ENCODE measurements at regions not wholly inside any gene's neighbourhood (a gene's known extent, or its start where the extent isn't known, plus 50 kb on each side); places are given as distances from the start of the nearest gene placed in this dataset.

DNA sequence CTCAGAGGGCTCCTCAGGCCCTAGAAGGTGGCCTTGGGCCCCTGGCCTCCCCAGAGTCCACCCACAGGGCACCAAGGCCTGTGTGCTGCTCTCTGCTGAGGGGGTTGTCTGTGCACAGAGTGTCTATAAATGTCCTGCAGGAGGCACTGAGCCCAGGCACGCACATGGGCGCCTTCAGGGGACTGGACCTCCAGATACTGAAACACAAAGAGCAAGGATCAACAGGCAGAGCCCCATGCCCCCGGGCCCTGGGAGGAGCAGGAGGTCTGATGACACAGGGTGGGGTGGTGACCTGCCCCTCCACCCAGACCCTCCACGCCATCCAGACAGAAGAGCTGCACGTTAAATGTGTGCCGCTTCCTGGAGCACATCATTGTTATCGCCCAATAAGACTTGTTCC is 64.6 kb upstream of the SIMC1 start (continued):
- TF ChIP-seq, protein P1, sequence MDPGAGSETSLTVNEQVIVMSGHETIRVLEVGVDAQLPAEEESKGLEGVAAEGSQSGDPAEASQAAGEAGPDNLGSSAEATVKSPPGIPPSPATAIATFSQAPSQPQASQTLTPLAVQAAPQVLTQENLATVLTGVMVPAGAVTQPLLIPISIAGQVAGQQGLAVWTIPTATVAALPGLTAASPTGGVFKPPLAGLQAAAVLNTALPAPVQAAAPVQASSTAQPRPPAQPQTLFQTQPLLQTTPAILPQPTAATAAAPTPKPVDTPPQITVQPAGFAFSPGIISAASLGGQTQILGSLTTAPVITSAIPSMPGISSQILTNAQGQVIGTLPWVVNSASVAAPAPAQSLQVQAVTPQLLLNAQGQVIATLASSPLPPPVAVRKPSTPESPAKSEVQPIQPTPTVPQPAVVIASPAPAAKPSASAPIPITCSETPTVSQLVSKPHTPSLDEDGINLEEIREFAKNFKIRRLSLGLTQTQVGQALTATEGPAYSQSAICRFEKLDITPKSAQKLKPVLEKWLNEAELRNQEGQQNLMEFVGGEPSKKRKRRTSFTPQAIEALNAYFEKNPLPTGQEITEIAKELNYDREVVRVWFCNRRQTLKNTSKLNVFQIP (CRISPR knock-in tag; IDR thresholded peaks at IDR 0.05; ENCODE audit: borderline replicate concordance, low read depth), result no peak

DNA sequence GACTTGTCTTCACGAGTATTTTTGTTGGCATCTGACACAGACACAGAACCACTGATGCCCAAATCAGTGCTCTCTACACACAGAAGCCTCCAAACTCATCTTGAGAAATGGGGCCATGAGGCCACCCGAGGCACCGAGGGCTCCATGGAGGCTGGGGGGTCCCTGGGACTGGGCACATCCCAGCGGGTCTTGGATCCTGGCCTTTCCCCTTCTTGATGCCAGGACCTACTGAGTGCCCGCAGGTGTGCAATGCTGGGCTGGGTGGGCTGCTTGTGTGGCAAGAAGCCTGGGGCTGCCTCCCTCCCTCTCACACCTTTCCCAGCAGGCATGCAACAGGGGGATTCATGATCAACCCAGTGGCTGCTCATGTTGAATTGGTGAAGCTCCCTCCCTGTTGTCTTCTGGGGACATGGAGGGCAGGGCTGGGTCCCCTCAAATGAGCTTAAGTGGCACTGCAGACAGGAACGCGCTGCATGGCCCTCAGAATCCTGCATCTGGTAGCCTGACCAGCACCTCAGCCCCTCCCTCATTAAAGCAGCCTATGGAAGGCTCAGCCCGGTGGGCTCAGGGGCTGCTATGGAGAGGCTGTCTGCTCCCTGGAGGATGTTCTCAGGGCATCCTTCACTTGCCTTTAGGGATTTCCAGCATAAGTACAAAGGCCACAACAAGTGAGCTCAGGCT is 63.7 kb upstream of the SIMC1 start:
- no peak for ATAC-seq
- TF ChIP-seq CREB5 (CRISPR knock-in tag; IDR thresholded peaks at IDR 0.05; ENCODE audit: low read depth), result no peak
- TF ChIP-seq GLIS3 (CRISPR knock-in tag; IDR thresholded peaks at IDR 0.05), result no peak
- TF ChIP-seq ZNF70 (CRISPR knock-in tag; IDR thresholded peaks at IDR 0.05), result no peak
- TF ChIP-seq ZFP30 (CRISPR knock-in tag; IDR thresholded peaks at IDR 0.05), result no peak
- TF ChIP-seq, protein P2, sequence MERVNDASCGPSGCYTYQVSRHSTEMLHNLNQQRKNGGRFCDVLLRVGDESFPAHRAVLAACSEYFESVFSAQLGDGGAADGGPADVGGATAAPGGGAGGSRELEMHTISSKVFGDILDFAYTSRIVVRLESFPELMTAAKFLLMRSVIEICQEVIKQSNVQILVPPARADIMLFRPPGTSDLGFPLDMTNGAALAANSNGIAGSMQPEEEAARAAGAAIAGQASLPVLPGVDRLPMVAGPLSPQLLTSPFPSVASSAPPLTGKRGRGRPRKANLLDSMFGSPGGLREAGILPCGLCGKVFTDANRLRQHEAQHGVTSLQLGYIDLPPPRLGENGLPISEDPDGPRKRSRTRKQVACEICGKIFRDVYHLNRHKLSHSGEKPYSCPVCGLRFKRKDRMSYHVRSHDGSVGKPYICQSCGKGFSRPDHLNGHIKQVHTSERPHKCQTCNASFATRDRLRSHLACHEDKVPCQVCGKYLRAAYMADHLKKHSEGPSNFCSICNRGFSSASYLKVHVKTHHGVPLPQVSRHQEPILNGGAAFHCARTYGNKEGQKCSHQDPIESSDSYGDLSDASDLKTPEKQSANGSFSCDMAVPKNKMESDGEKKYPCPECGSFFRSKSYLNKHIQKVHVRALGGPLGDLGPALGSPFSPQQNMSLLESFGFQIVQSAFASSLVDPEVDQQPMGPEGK (CRISPR knock-in tag; IDR thresholded peaks at IDR 0.05; ENCODE audit: borderline replicate concordance), result no peak
- no peak for TF ChIP-seq ZNF565 (CRISPR knock-in tag; conservative IDR thresholded peaks at IDR 0.05; ENCODE audit: low read depth)
- TF ChIP-seq ARNTL (CRISPR knock-in tag; IDR thresholded peaks at IDR 0.05; ENCODE audit: borderline replicate concordance, low read depth), result no peak
- TF ChIP-seq ZNF8 (CRISPR knock-in tag; IDR thresholded peaks at IDR 0.05), result no peak
- TF ChIP-seq CSRNP3 (CRISPR knock-in tag; IDR thresholded peaks at IDR 0.05), result no peak
- no peak for TF ChIP-seq ZFP3 (CRISPR knock-in tag; IDR thresholded peaks at IDR 0.05)
- no peak for TF ChIP-seq TCF4 (CRISPR knock-in tag; IDR thresholded peaks at IDR 0.05; ENCODE audit: borderline replicate concordance)
- no peak for TF ChIP-seq PPARA (CRISPR knock-in tag; IDR thresholded peaks at IDR 0.05; ENCODE audit: borderline replicate concordance)
- no peak for TF ChIP-seq ZC3H10 (CRISPR knock-in tag; IDR thresholded peaks at IDR 0.05)
- TF ChIP-seq, protein P3, sequence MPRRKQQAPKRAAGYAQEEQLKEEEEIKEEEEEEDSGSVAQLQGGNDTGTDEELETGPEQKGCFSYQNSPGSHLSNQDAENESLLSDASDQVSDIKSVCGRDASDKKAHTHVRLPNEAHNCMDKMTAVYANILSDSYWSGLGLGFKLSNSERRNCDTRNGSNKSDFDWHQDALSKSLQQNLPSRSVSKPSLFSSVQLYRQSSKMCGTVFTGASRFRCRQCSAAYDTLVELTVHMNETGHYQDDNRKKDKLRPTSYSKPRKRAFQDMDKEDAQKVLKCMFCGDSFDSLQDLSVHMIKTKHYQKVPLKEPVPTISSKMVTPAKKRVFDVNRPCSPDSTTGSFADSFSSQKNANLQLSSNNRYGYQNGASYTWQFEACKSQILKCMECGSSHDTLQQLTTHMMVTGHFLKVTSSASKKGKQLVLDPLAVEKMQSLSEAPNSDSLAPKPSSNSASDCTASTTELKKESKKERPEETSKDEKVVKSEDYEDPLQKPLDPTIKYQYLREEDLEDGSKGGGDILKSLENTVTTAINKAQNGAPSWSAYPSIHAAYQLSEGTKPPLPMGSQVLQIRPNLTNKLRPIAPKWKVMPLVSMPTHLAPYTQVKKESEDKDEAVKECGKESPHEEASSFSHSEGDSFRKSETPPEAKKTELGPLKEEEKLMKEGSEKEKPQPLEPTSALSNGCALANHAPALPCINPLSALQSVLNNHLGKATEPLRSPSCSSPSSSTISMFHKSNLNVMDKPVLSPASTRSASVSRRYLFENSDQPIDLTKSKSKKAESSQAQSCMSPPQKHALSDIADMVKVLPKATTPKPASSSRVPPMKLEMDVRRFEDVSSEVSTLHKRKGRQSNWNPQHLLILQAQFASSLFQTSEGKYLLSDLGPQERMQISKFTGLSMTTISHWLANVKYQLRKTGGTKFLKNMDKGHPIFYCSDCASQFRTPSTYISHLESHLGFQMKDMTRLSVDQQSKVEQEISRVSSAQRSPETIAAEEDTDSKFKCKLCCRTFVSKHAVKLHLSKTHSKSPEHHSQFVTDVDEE (CRISPR knock-in tag; IDR thresholded peaks at IDR 0.05), result no peak
- no peak for TF ChIP-seq TOX (CRISPR knock-in tag; IDR thresholded peaks at IDR 0.05; ENCODE audit: borderline replicate concordance)
- TF ChIP-seq ESRRG (CRISPR knock-in tag; IDR thresholded peaks at IDR 0.05), result no peak
- TF ChIP-seq BACH2 (CRISPR knock-in tag; IDR thresholded peaks at IDR 0.05; ENCODE audit: borderline replicate concordance), result no peak
- no peak for TF ChIP-seq CSDC2 (CRISPR knock-in tag; IDR thresholded peaks at IDR 0.05)

DNA sequence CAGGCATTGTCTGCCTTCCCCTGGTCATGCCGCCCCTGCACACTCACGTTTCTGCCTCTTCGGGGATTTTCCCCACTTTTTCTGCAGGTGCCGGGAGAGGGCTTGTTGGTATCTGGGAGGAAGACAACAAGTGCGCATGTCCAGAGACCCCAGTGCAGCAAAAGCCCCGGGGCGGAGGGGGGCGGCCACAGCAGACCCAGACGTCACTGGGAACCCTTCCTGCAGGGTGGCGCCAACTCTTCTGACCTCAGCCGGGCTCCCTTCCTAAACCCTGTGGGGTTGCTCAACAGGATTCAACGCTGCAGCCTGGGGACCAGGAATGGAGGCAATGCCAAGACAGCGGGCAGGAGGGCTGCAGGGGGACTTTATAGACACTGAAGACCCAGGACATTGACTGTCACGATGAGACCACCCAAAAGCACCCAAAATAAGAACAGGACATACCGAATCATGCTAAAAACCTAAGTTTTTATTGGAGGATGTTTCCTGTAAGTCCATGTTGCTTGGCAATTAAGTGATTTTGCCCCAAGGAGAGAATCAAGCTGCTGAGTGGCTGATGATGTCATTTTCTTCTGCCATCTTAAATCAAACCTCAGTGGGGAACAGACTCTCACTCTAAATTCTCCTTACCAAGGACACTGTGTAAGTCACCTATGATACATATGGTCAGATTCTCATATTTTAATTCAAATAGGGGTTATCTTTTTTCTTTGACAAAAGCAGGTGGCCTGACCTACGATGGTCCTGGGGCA is 62.9 kb upstream of the SIMC1 start:
- no peak for ATAC-seq
- TF ChIP-seq ZC3H10 (CRISPR knock-in tag; IDR thresholded peaks at IDR 0.05) (no peak), TOX (CRISPR knock-in tag; IDR thresholded peaks at IDR 0.05; ENCODE audit: borderline replicate concordance) (no peak), ZFP3 (CRISPR knock-in tag; IDR thresholded peaks at IDR 0.05) (no peak), CREB5 (CRISPR knock-in tag; IDR thresholded peaks at IDR 0.05; ENCODE audit: low read depth) (no peak), GLIS3 (CRISPR knock-in tag; IDR thresholded peaks at IDR 0.05) (no peak), ISL1 (CRISPR knock-in tag; IDR thresholded peaks at IDR 0.05) (no peak), BACH2 (CRISPR knock-in tag; IDR thresholded peaks at IDR 0.05; ENCODE audit: borderline replicate concordance) (no peak), ZNF565 (CRISPR knock-in tag; conservative IDR thresholded peaks at IDR 0.05; ENCODE audit: low read depth) (no peak), CSRNP3 (CRISPR knock-in tag; IDR thresholded peaks at IDR 0.05) (no peak), SNAI2 (CRISPR knock-in tag; IDR thresholded peaks at IDR 0.05) (no peak), ZNF8 (CRISPR knock-in tag; IDR thresholded peaks at IDR 0.05) (no peak)

Data from SK-N-SH treated with all-trans-retinoic acid at 6 μM for 48 hours (cell line).